Astrocyte of the spinal cord (primary cell): ENCODE measurements at regions not wholly inside any gene's neighbourhood (a gene's known extent, or its start where the extent isn't known, plus 50 kb on each side); places are given as distances from the start of the nearest gene placed in this dataset.

ENCODE experiments used
- DNase-seq: peaks from one replicate; pipeline ENCODE4 v3.0.0; 2011; ENCODE audit warnings: low read depth, low spot score
- H3K4me3 ChIP-seq: 2 replicates; pipeline ENCODE4 v1.5.1; 2011; ENCODE audit warnings: low read depth, mild to moderate bottlenecking, low read length, moderate library complexity
- CTCF ChIP-seq: IDR thresholded peaks from 2 replicates; pipeline ENCODE4 v1.5.1; 2012; ENCODE audit warnings: low read depth, mild to moderate bottlenecking, low read length, inconsistent platforms
- in situ Hi-C: cut with HindIII; loops from 2 replicates; pipeline ENCODE4 v1.10.0; 2017; ENCODE audit warnings: low sequenced_read_pairs

GRCh38 chr18:76573325-76574025 lies 78.4 kb upstream of the ZNF516 start:
- in situ Hi-C loops = no loop called here
- H3K4me3 ChIP-seq = no peak overlapping the region
- peak; percentile 42 for DNase-seq
- TF ChIP-seq CTCF = no peak

GRCh38 chr18:76572518-76573247 lies 77.6 kb upstream of the ZNF516 start:
- H3K4me3 ChIP-seq = no peak overlapping the region
- no peak for DNase-seq
- TF ChIP-seq CTCF = no peak
- in situ Hi-C loops = no loop called here

- TF ChIP-seq CTCF = no peak
Observed at GRCh38 chr18:76571689-76572088, 76.6 kb upstream of the ZNF516 start.

GRCh38 chr18:76570856-76571255 lies 75.8 kb upstream of the ZNF516 start:
- H3K4me3 ChIP-seq = no peak overlapping the region
- no peak for TF ChIP-seq CTCF
- no peak for DNase-seq
- in situ Hi-C loops = no loop called here

More at GRCh38 chr18:76571689-76572088, 76.6 kb upstream of the ZNF516 start:
- H3K4me3 ChIP-seq = no peak overlapping the region
- DNase-seq = no peak
- in situ Hi-C loops = no loop called here

- DNase-seq = no peak
- no peak for TF ChIP-seq CTCF
- no peak overlapping the region for H3K4me3 ChIP-seq
- in situ Hi-C loops = no loop called here
Observed at GRCh38 chr18:76569644-76570419, 74.8 kb upstream of the ZNF516 start.

GRCh38 chr18:76568731-76569130 lies 73.7 kb upstream of the ZNF516 start:
- H3K4me3 ChIP-seq = no peak overlapping the region
- no peak for TF ChIP-seq CTCF
- no peak for DNase-seq
- in situ Hi-C loops = no loop called here
